Motor neuron (in vitro differentiated cells): ENCODE measurements at regions not wholly inside any gene's neighbourhood (a gene's known extent, or its start where the extent isn't known, plus 50 kb on each side); places are given as distances from the start of the nearest gene placed in this dataset.
"Not testable (repeated sequence)": the region's sequence is repeated elsewhere in the genome, so short reads cannot be mapped to it uniquely, and the experiment has no call there.

Experiments used
- ATAC-seq, 8 experiments: fragments of 200-7000 bp; cut with Tn5 transposase; replicated peaks in 6 of 8; 2 replicates each; pipeline ENCODE4 v1.8.0; 2021; ENCODE audit warnings: mild to moderate bottlenecking in 8 of 8, moderate library complexity in 8 of 8
- H3K27ac ChIP-seq, 2 donors: fragments of 250-450 bp; sonication (Bioruptor Pico); 2 replicates each; pipeline ENCODE4 v1.9.0; 2021; ENCODE audit warnings: antibody characterized with exemption in 2 of 2, mild to moderate bottlenecking in 2 of 2, moderate library complexity in 1 of 2
- H3K4me1 ChIP-seq, 2 donors: fragments of 250-450 bp; sonication (Bioruptor Pico); replicated peaks in 1 of 2; 2 replicates each; pipeline ENCODE4 v1.6.1; 2021; ENCODE audit warnings: antibody characterized with exemption in 2 of 2, mild to moderate bottlenecking in 2 of 2, moderate library complexity in 1 of 2
- H3K4me3 ChIP-seq, 5 donors: fragments of 250-450 bp; sonication (Bioruptor Pico); 2 replicates each; pipeline ENCODE4 v1.9.0; 2021; ENCODE audit warnings: antibody characterized with exemption in 5 of 5, mild to moderate bottlenecking in 5 of 5, moderate library complexity in 4 of 5
- WGBS, 10 experiments: fragments of 450-650 bp; shearing (Covaris generic); methylation state at CpG; one replicate each; pipeline ENCODE4 v1.0.0; 2022; 5-methylcytosine and 5-hydroxymethylcytosine counted together
- in situ Hi-C, 9 experiments: fragments of 400-800 bp; cut with MboI; loops; one replicate each; pipeline ENCODE4 v1.15.0; 2021; ENCODE audit warnings: low sequenced_read_pairs in 9 of 9, low pct_unique_long_range_greater_than_20kb in 2 of 9; ENCODE audit not compliant: unreplicated experiment in 9 of 9

DNA sequence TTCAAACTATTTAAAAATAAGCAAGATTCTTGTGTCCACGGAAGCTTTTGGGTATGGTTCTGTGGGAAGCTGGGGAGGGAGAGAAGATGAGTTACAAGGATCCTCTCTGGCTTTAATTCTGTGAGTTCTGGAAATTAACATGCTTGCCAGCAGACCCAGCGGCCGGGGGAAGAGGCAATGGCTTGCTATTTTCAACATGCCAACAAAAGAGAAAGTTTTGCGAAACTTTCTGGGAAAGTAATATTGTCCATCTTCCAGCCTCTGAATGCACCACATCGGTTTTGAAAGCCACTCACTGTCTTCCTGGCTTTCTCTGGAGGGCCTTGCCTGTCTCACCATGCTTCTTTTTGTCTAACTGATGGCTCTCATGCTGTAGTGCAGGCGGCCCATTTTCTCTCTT, 85.7 kb downstream of the EN1 start:
- 31 to 100% (median 68%) methylated on average over 2 to 5 of the region's 6 CpGs; no CpG with 5 or more reads in 2 of the 10 experiments for WGBS, 10 experiments
- H3K4me3 ChIP-seq: no peak overlapping the region
- ATAC-seq: peak in 2 of 8 experiments; percentile 13 to 36
- in situ Hi-C loops: loop anchor here in 1 of 9 experiments (25.0 kb wide), 2 partner anchors 99 to 274 kb away; no protein-coding TSS in a partner anchor
- H3K4me1 ChIP-seq: no peaks in the 10 kb centered on the region
- H3K27ac ChIP-seq: no peak overlapping the region

GRCh38 chr2:118755901-118756300, 91.5 kb downstream of the EN1 start:
- WGBS, 10 experiments: 0 to 20% (median 13%) methylated on average over 1 to 2 of the region's 2 CpGs; no CpG with 5 or more reads in 5 of the 10 experiments
- no peak for ATAC-seq
- Histone ChIP-seq H3K4me3 (no peak overlapping the region), H3K4me1 (no peaks in the 10 kb centered on the region), H3K27ac (no peak overlapping the region)
- in situ Hi-C loops: loop anchor here in 1 of 9 experiments (25.0 kb wide), 2 partner anchors 94 to 269 kb away; no protein-coding TSS in a partner anchor

DNA sequence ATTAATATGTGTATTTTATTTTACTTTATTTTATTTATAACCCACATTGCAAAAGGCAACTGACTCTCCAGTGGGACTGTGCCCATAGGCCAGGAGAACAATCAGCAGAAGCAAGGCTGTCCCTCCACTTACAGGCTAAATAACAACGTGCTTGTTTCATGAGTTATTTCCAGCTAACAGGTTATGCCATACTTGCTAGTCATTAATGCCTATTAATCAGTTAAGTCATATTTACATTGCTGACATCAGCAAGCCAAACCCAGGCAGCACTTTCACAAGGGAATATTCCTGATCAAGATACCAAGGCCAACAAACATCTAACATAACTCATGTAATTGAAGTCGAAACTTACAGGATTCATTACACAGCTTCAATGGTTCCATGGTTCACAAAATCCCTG, 92.1 kb downstream of the EN1 start:
- Histone ChIP-seq H3K27ac (no peak overlapping the region), H3K4me1 (no peaks in the 10 kb centered on the region), H3K4me3 (no peak overlapping the region)
- in situ Hi-C loops: loop anchor here in 1 of 9 experiments (25.0 kb wide), 2 partner anchors 93 to 268 kb away; no protein-coding TSS in a partner anchor
- no peak for ATAC-seq
- 57 to 93% (median 83%) methylated on average over 1 to 2 of the region's 2 CpGs; no CpG with 5 or more reads in 4 of the 10 experiments for WGBS, 10 experiments

DNA sequence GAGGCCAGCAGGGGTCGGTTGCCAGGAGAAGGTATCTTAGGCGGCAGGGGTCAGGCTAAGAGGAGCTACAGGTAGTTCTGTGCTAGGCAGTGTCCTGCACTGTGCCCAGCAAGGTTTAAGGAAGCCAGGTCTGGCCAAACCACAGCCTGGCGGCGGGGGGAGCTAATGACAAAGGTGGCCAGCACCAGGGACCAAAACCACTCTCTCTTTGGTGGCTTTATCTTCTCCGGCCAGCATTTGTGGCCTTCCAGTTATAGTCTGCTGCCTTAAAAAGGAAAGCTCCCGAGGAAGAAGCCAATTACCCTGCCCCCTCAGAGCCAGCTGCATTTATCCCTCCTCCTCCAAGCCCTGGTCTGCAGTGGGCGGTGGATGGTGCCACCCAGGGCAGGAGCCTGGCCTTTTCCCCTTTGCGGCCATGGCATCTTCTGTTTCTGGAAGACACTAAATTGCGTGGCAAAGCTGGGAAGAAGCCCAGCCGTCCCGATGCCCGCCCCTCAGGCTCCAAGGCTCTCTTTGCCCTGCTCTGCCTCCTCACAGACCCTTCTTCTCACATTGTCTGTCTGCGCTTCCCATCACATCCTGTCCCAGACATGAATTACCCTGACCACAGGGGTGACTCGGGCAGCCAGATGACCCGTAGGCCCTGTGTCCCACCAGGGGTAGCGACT, 94.6 kb downstream of the EN1 start:
- in situ Hi-C loops: loop anchor here in 1 of 9 experiments (25.0 kb wide), 2 partner anchors 91 to 266 kb away; no protein-coding TSS in a partner anchor
- Histone ChIP-seq H3K27ac (no peak overlapping the region), H3K4me1 (no peaks in the 10 kb centered on the region), H3K4me3 (no peak overlapping the region)
- 75 to 100% (median 86%) methylated on average over 1 to 6 of the region's 16 CpGs; no CpG with 5 or more reads in 2 of the 10 experiments for WGBS, 10 experiments
- ATAC-seq: no peak

- WGBS, 10 experiments: 24 to 100% (median 81%) methylated on average over 1 to 3 of the region's 3 CpGs; no CpG with 5 or more reads in 2 of the 10 experiments
- Histone ChIP-seq H3K4me3 (no peak overlapping the region), H3K4me1 (no peaks in the 10 kb centered on the region), H3K27ac (no peak overlapping the region)
- peak in 2 of 8 experiments; percentile 54 to 79 for ATAC-seq
- in situ Hi-C loops: loop anchor here in 1 of 9 experiments (25.0 kb wide), 2 partner anchors 89 to 264 kb away; no protein-coding TSS in a partner anchor
Measured at GRCh38 chr2:118750959-118751565, 96.4 kb downstream of the EN1 start.

GRCh38 chr2:118748245-118748885, 99.1 kb downstream of the EN1 start:
- in situ Hi-C loops: no loop called here
- H3K4me3 ChIP-seq: no peak overlapping the region
- H3K27ac ChIP-seq: no peak overlapping the region
- ATAC-seq: no peak
- 83 to 100% (median 92%) methylated on average over 1 to 3 of the region's 3 CpGs; no CpG with 5 or more reads in 1 of the 10 experiments for WGBS, 10 experiments
- no peaks in the 10 kb centered on the region for H3K4me1 ChIP-seq

DNA sequence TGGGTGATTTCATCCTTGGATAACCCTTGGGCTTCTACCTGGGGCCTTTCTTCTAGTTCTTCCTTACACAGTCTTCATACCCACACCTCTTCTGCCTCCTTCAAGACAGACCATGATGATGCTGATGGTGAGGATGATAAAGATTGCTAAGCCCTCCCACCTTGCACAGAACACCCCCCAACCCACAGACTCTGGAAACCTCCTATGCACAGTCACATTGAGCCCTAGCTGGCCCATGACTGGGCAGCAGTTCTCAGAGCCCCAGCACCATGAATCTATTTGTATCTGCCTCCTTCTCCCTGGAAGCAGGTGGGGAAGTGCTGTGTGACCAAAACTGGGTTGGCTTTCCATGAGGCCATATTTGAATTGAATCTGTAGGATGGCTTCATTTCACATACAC, 99.8 kb downstream of the EN1 start:
- in situ Hi-C loops: no loop called here
- H3K4me1 ChIP-seq: no peaks in the 10 kb centered on the region
- ATAC-seq: no peak
- no peak overlapping the region for H3K4me3 ChIP-seq
- H3K27ac ChIP-seq: no peak overlapping the region

- WGBS, 10 experiments: 50 to 100% (median 77%) methylated on average over 1 to 5 of the region's 5 CpGs
- no peak for ATAC-seq
- in situ Hi-C loops: no loop called here
- H3K4me1 ChIP-seq: no peaks in the 10 kb centered on the region
- H3K27ac ChIP-seq: no peak overlapping the region
- H3K4me3 ChIP-seq: no peak overlapping the region
Measured at GRCh38 chr2:118747066-118747465, 100.4 kb downstream of the EN1 start.

- ATAC-seq, in situ Hi-C loops, H3K4me3 ChIP-seq, H3K4me1 ChIP-seq, H3K27ac ChIP-seq: not testable (repeated sequence)
- 0 to 73% (median 60%) methylated on average over 1 to 3 of the region's 3 CpGs for WGBS, 10 experiments
Measured at GRCh38 chr2:118744682-118745181, 102.7 kb downstream of the EN1 start.

DNA sequence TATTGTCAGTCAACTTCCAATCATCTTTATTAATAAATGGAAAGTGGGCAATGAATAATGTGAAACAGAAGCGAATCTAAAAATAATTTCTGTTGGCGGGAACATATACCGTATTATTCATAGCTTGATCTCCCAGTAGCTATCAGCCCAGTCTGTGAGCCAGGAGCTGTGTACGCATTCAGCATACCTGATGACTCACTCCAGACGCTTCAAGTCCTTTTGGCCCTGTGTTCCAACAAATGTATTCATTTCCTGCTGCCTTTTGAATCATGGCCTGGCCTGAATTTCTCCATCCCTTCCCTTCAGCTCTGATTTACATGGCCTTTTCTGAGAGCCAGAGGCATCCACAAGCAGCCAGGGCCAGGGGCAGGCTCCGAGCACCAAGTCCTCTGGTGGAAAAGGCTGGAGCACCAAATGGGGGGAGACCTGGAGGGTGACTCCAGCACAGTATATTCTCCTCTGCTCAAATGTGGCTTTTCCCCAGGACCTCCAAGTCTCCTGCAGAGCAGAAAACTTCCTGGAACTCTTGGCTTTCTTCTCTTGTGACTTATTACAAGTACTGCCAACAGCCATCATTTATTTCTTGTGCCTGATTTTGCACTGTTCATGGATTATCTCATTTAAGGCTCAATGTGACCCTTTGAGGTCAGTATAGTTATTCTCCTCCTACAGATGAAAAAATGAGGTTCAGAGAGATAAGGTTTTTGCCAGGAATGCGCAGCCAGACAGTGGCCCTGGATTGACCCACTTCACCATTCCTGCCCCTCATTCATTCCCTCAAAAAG, 108.7 kb downstream of the EN1 start:
- no peaks in the 10 kb centered on the region for H3K4me1 ChIP-seq
- ATAC-seq: peak; percentile 79 to 100 (median 98)
- in situ Hi-C loops: no loop called here
- H3K4me3 ChIP-seq: no peak overlapping the region
- WGBS, 10 experiments: 0 to 100% (median 74%) methylated on average over 1 to 7 of the region's 7 CpGs
- no peak overlapping the region for H3K27ac ChIP-seq

GRCh38 chr2:118738106-118738505, 109.3 kb downstream of the EN1 start:
- peak in 2 of 8 experiments; percentile 7 to 23 for ATAC-seq
- in situ Hi-C loops: no loop called here

DNA sequence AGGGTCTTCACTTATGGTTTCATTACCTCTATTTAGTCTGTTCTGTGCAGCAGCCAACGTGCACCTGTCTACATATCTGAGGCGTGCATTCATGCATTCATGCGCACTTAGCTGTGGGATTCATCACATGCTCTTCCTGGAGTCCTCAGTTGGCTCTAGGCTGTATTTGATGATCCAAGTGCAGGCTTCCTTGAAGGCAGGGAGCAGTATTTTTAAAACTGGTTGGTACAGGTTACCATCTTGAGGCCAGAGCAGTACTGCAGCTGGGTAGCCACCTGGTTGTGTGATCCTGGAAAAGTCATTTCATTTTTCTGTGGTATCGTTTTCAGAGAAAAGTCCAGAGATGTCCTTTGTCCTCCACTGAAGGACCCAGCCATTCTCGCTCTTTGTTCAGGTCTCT, 109.8 kb downstream of the EN1 start:
- Histone ChIP-seq H3K27ac (no peak overlapping the region), H3K4me3 (no peak overlapping the region), H3K4me1 (no peaks in the 10 kb centered on the region)
- peak in 3 of 8 experiments; percentile 4 to 72 (median 41) for ATAC-seq
- 0 to 100% (median 56%) methylated on average over 1 to 5 of the region's 5 CpGs for WGBS, 10 experiments
- in situ Hi-C loops: no loop called here

More at GRCh38 chr2:118738106-118738505, 109.3 kb downstream of the EN1 start:
- 67 to 100% (median 82%) methylated on average over 1 to 3 of the region's 3 CpGs; no CpG with 5 or more reads in 3 of the 10 experiments for WGBS, 10 experiments
- H3K4me1 ChIP-seq: no peaks in the 10 kb centered on the region
- no peak overlapping the region for H3K27ac ChIP-seq
- H3K4me3 ChIP-seq: no peak overlapping the region
